ENCODE measurements at regions not wholly inside any gene's neighbourhood (a gene's known extent, or its start where the extent isn't known, plus 50 kb on each side); places are given as distances from the start of the nearest gene placed in this dataset.

DNA sequence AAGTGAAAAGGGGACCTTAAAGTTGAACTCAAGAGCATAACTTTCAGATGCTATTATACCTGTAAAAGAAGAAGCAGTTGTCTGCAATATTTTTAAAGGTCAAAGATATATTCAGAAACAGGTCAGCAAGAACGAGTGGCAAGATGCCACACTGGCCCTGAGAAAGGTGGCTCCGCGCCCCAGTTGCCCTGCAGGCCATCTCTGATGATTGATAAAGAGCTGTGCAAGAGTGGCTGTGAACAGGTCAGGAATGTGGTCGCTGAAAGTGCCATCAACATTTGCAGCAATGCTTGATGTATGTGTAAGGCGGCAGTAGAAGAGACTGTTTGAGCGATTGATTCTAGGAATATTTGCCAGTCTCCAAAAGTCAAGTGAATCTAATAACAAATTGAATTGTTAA, 664.2 kb upstream of the SLC10A2 start:
- Histone ChIP-seq H3K36me3 (ENCODE audit: low read depth) (no peaks in the 10 kb centered on the region), H3K9me2 (ENCODE audit: insufficient read depth) (no peaks in the 10 kb centered on the region), H2AFZ (no peak overlapping the region), H3K9me3 (ENCODE audit: low read depth) (no peaks in the 10 kb centered on the region), H3K79me2 (ENCODE audit: insufficient read depth) (no peaks in the 10 kb centered on the region), H3K27ac (no peak overlapping the region), H3K4me3 (no peak overlapping the region), H3K4me2 (ENCODE audit: unreplicated experiment) (no peak overlapping the region), H3K9ac (no peak overlapping the region), H3K27me3 (replicated peaks; ENCODE audit: insufficient read depth) (no peaks in the 10 kb centered on the region), H3K4me1 (ENCODE audit: insufficient read depth) (no peaks in the 10 kb centered on the region), H4K20me1 (ENCODE audit: insufficient read depth) (no peaks in the 10 kb centered on the region), H3F3A (ENCODE audit: insufficient read depth) (no peaks in the 10 kb centered on the region)
- WGBS, 2 experiments (ENCODE audit: low coverage in 1 of 2, low lambda C conversion rate in 2 of 2, missing lambda C conversion rate in 2 of 2), result 18 to 40% methylated on average over 6 of the region's 6 CpGs
- TF ChIP-seq EZH2 (IDR thresholded peaks at IDR 0.05; ENCODE audit: insufficient read depth, poor library complexity, severe bottlenecking) (no peak), EZH2phosphoT487 (IDR thresholded peaks at IDR 0.05; ENCODE audit: insufficient read depth, low read depth) (no peak)
- no peak for DNase-seq
- in situ Hi-C loops (cut with MboI), result no loop called here

DNA sequence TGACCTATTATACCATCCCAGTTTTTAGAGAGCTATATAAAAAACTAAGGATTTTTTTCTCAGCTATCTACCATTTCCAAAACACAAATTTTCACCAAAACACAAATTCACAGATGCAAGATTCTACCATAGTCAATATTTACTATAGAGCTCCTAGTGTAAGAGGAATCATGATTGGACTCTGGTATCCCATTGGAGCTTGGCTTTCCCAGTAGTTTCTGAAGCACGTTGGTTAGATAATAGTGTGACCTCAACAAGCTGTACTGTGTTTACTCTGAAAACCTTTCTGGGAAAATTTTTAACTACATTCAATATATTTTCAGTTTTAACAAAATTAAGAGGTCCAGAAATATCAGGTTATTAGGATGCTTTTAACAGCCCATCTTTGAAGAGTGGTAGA, 660.6 kb upstream of the SLC10A2 start:
- Histone ChIP-seq H3K27me3 (replicated peaks; ENCODE audit: insufficient read depth) (no peaks in the 10 kb centered on the region), H3K79me2 (ENCODE audit: insufficient read depth) (no peaks in the 10 kb centered on the region), H3F3A (ENCODE audit: insufficient read depth) (no peaks in the 10 kb centered on the region), H3K4me2 (ENCODE audit: unreplicated experiment) (no peak overlapping the region), H3K27ac (no peak overlapping the region), H3K4me1 (ENCODE audit: insufficient read depth) (no peaks in the 10 kb centered on the region), H4K20me1 (ENCODE audit: insufficient read depth) (no peaks in the 10 kb centered on the region), H3K36me3 (ENCODE audit: low read depth) (no peaks in the 10 kb centered on the region), H3K9me3 (ENCODE audit: low read depth) (no peaks in the 10 kb centered on the region), H3K4me3 (no peak overlapping the region), H3K9me2 (ENCODE audit: insufficient read depth) (no peaks in the 10 kb centered on the region), H3K9ac (no peak overlapping the region), H2AFZ (no peak overlapping the region)
- no peak for TF ChIP-seq EZH2phosphoT487 (IDR thresholded peaks at IDR 0.05; ENCODE audit: insufficient read depth, low read depth)
- no peak for TF ChIP-seq EZH2 (IDR thresholded peaks at IDR 0.05; ENCODE audit: insufficient read depth, poor library complexity, severe bottlenecking)
- in situ Hi-C loops (cut with MboI), result no loop called here
- WGBS, 2 experiments (ENCODE audit: low coverage in 1 of 2, low lambda C conversion rate in 2 of 2, missing lambda C conversion rate in 2 of 2), result 17 to 21% methylated on average over 1 of the region's 1 CpG
- DNase-seq, result no peak

DNA sequence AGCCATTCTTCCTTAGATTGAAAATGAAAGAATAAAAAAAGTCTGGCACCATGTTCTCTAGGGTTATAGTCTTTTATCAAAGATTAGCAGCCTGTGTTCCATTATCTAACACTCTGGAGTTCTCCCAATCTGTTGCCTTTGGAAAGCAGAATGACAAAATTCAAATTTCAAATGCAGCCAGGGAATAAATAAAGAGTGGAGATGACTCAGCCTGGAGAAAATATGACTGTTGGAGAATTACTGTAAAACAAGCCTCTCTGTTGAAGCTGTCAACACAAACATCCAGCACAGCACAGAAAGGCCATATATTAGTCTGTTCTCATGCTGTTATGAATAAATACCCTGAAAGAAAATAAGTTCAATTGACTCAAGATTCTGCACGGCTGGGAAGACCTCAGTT, 650.5 kb upstream of the SLC10A2 start:
- 0% methylated on average over 1 of the region's 1 CpG for WGBS, 2 experiments (ENCODE audit: low coverage in 1 of 2, low lambda C conversion rate in 2 of 2, missing lambda C conversion rate in 2 of 2)
- in situ Hi-C loops (cut with MboI), result no loop called here
- H3K27ac ChIP-seq, result no peak overlapping the region
- no peak overlapping the region for H3K9ac ChIP-seq
- H3K27me3 ChIP-seq (replicated peaks; ENCODE audit: insufficient read depth), result no peaks in the 10 kb centered on the region
- no peak overlapping the region for H3K4me2 ChIP-seq (ENCODE audit: unreplicated experiment)
- H3K9me3 ChIP-seq (ENCODE audit: low read depth), result no peaks in the 10 kb centered on the region
- no peak overlapping the region for H2AFZ ChIP-seq
- H3K79me2 ChIP-seq (ENCODE audit: insufficient read depth), result no peaks in the 10 kb centered on the region
- H3K4me3 ChIP-seq, result no peak overlapping the region
- no peaks in the 10 kb centered on the region for H3F3A ChIP-seq (ENCODE audit: insufficient read depth)
- no peaks in the 10 kb centered on the region for H3K9me2 ChIP-seq (ENCODE audit: insufficient read depth)
- TF ChIP-seq EZH2phosphoT487 (IDR thresholded peaks at IDR 0.05; ENCODE audit: insufficient read depth, low read depth) (no peak), EZH2 (IDR thresholded peaks at IDR 0.05; ENCODE audit: insufficient read depth, poor library complexity, severe bottlenecking) (no peak)
- no peak for DNase-seq
- no peaks in the 10 kb centered on the region for H3K4me1 ChIP-seq (ENCODE audit: insufficient read depth)
- H3K36me3 ChIP-seq (ENCODE audit: low read depth), result no peaks in the 10 kb centered on the region
- H4K20me1 ChIP-seq (ENCODE audit: insufficient read depth), result no peaks in the 10 kb centered on the region

DNA sequence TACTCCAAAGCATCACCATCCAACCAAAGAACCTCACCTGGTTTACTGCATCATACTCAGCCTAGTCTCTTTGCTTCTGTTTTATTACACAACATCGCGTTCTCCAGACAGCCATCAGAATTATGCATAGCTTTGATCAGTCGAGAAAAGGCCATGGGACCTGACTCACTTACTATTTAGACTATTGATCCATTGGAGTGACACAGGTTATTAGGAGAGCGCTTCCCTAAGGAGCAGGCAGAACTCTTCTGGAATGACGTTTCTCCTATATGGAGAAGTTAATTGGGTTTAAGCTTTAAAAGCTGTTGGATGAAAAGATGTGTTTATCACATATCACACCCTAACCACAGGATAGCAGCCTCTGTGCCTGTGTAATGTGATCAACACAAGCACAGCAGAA, 649.1 kb upstream of the SLC10A2 start:
- in situ Hi-C loops (cut with MboI), result no loop called here
- Histone ChIP-seq H3K9me3 (ENCODE audit: low read depth) (no peaks in the 10 kb centered on the region), H3K79me2 (ENCODE audit: insufficient read depth) (no peaks in the 10 kb centered on the region), H4K20me1 (ENCODE audit: insufficient read depth) (no peaks in the 10 kb centered on the region), H3K9ac (no peak overlapping the region), H3F3A (ENCODE audit: insufficient read depth) (no peaks in the 10 kb centered on the region), H3K27me3 (replicated peaks; ENCODE audit: insufficient read depth) (no peaks in the 10 kb centered on the region), H3K4me1 (ENCODE audit: insufficient read depth) (no peaks in the 10 kb centered on the region), H3K9me2 (ENCODE audit: insufficient read depth) (no peaks in the 10 kb centered on the region), H3K4me3 (no peak overlapping the region), H2AFZ (no peak overlapping the region), H3K4me2 (ENCODE audit: unreplicated experiment) (no peak overlapping the region), H3K36me3 (ENCODE audit: low read depth) (no peaks in the 10 kb centered on the region), H3K27ac (no peak overlapping the region)
- no peak for DNase-seq
- TF ChIP-seq EZH2 (IDR thresholded peaks at IDR 0.05; ENCODE audit: insufficient read depth, poor library complexity, severe bottlenecking) (no peak), EZH2phosphoT487 (IDR thresholded peaks at IDR 0.05; ENCODE audit: insufficient read depth, low read depth) (no peak)
- WGBS, 2 experiments (ENCODE audit: low coverage in 1 of 2, low lambda C conversion rate in 2 of 2, missing lambda C conversion rate in 2 of 2), result 28 to 32% methylated on average over 5 of the region's 5 CpGs

DNA sequence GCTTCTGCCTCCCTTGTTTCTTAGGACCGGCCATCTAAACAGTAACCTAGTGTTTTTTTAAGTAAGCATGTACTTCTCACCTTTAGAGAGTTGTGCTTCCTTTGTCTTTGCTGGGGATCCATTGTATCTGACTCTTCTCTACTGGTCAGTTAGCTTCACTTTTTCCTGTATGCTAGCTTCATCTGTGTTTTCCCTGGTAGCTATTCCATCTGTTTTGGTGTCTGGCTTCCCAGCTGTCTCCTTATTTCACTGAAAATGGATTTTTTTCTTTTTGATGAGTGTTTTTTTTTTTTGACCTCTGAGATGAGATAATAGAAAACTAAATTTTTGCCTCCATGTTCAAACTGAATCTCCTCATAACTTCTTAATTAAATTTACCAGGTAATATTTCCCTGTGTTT, 637.0 kb upstream of the SLC10A2 start:
- 30 to 35% methylated on average over 1 of the region's 1 CpG for WGBS, 2 experiments (ENCODE audit: low coverage in 1 of 2, low lambda C conversion rate in 2 of 2, missing lambda C conversion rate in 2 of 2)
- Histone ChIP-seq H3K27ac (no peak overlapping the region), H3K27me3 (replicated peaks; ENCODE audit: insufficient read depth) (no peaks in the 10 kb centered on the region), H4K20me1 (ENCODE audit: insufficient read depth) (no peaks in the 10 kb centered on the region), H3F3A (ENCODE audit: insufficient read depth) (no peaks in the 10 kb centered on the region), H3K9me2 (ENCODE audit: insufficient read depth) (no peaks in the 10 kb centered on the region), H3K4me2 (ENCODE audit: unreplicated experiment) (no peak overlapping the region), H3K4me1 (ENCODE audit: insufficient read depth) (no peaks in the 10 kb centered on the region), H3K4me3 (no peak overlapping the region), H3K79me2 (ENCODE audit: insufficient read depth) (no peaks in the 10 kb centered on the region), H2AFZ (no peak overlapping the region), H3K9me3 (ENCODE audit: low read depth) (no peaks in the 10 kb centered on the region), H3K9ac (no peak overlapping the region), H3K36me3 (ENCODE audit: low read depth) (no peaks in the 10 kb centered on the region)
- in situ Hi-C loops (cut with MboI), result no loop called here
- no peak for TF ChIP-seq EZH2 (IDR thresholded peaks at IDR 0.05; ENCODE audit: insufficient read depth, poor library complexity, severe bottlenecking)
- TF ChIP-seq EZH2phosphoT487 (IDR thresholded peaks at IDR 0.05; ENCODE audit: insufficient read depth, low read depth), result no peak
- no peak for DNase-seq
